IPS DF 4.7 (cell line): ENCODE measurements at regions not wholly inside any gene's neighbourhood (a gene's known extent, or its start where the extent isn't known, plus 50 kb on each side); places are given as distances from the start of the nearest gene placed in this dataset.
"Not testable (repeated sequence)": the region's sequence is repeated elsewhere in the genome, so short reads cannot be mapped to it uniquely, and the experiment has no call there.

ENCODE experiments used
- DNase-seq: peaks from one replicate; pipeline ENCODE4 v3.0.0-alpha.2; 2013; ENCODE audit warnings: low spot score; ENCODE audit errors: extremely low read depth

- no peak for DNase-seq
These were observed 136.9 kb upstream of the MAGI2 start for GRCh38 chr7:79590391-79590790.

GRCh38 chr7:79570903-79571302 is 117.4 kb upstream of the MAGI2 start:
- no peak for DNase-seq

- DNase-seq, result no peak
These were observed 110.5 kb upstream of the MAGI2 start for GRCh38 chr7:79563821-79564522.

GRCh38 chr7:79555571-79555970 is 102.1 kb upstream of the MAGI2 start:
- no peak for DNase-seq

- DNase-seq, result no peak
These were observed 100.5 kb upstream of the MAGI2 start for GRCh38 chr7:79553811-79554555.

GRCh38 chr7:79552463-79552862 is 99.0 kb upstream of the MAGI2 start:
- DNase-seq, result no peak

- DNase-seq, result no peak
These were observed 95.3 kb upstream of the MAGI2 start for GRCh38 chr7:79548727-79549126.

GRCh38 chr7:79547132-79547531 is 93.7 kb upstream of the MAGI2 start:
- no peak for DNase-seq

GRCh38 chr7:79540592-79540991 is 87.1 kb upstream of the MAGI2 start:
- no peak for DNase-seq

GRCh38 chr7:79534128-79534527 is 80.7 kb upstream of the MAGI2 start:
- DNase-seq, result no peak

GRCh38 chr7:79531905-79532664 is 78.6 kb upstream of the MAGI2 start:
- DNase-seq, result no peak

GRCh38 chr7:79531116-79531515 is 77.6 kb upstream of the MAGI2 start:
- no peak for DNase-seq

GRCh38 chr7:79529881-79530235 is 76.4 kb upstream of the MAGI2 start:
- no peak for DNase-seq

- no peak for DNase-seq
These were observed 75.9 kb upstream of the MAGI2 start for GRCh38 chr7:79529214-79529880.

GRCh38 chr7:79528421-79528820 is 75.0 kb upstream of the MAGI2 start:
- DNase-seq, result no peak

GRCh38 chr7:79524048-79524447 is 70.6 kb upstream of the MAGI2 start:
- no peak for DNase-seq

- no peak for DNase-seq
These were observed 70.0 kb upstream of the MAGI2 start for GRCh38 chr7:79523436-79523835.

- DNase-seq, result no peak
These were observed 67.1 kb upstream of the MAGI2 start for GRCh38 chr7:79520543-79520942.

GRCh38 chr7:79515358-79515757 is 61.9 kb upstream of the MAGI2 start:
- DNase-seq, result no peak

GRCh38 chr7:79513261-79513660 is 59.8 kb upstream of the MAGI2 start:
- DNase-seq, result no peak

- no peak for DNase-seq
These were observed 58.8 kb upstream of the MAGI2 start for GRCh38 chr7:79512261-79512660.

- DNase-seq, result not testable (repeated sequence)
These were observed 57.6 kb upstream of the MAGI2 start for GRCh38 chr7:79511056-79511455.
